AG04449 (cell line): ENCODE measurements at regions not wholly inside any gene's neighbourhood (a gene's known extent, or its start where the extent isn't known, plus 50 kb on each side); places are given as distances from the start of the nearest gene placed in this dataset.

Experiments
- CTCF ChIA-PET: fragments of 350-600 bp; formaldehyde crosslinking; extraction: SDS; loops from one replicate; lab custom pipeline; 2021; ENCODE audit warnings: antibody characterized with exemption; lab: Yijun Ruan, JAX
- POLR2A ChIA-PET: fragments of 400-600, 350-600 bp; formaldehyde crosslinking; extraction: SDS; loops from one replicate; lab custom pipeline; 2020; ENCODE audit warnings: antibody characterized with exemption, inconsistent platforms; lab: Yijun Ruan, JAX
- DNase-seq: peaks from one replicate; pipeline ENCODE4 v3.0.0-alpha.2; 2010; ENCODE audit warnings: low read depth, low spot score
- H3K4me3 ChIP-seq: 2 replicates; pipeline ENCODE4 v1.5.1; 2011; ENCODE audit warnings: low read depth, mild to moderate bottlenecking, control low read depth, low read length
- CTCF ChIP-seq: IDR thresholded peaks from one replicate; pipeline ENCODE4 v1.5.1; 2011; ENCODE audit warnings: mild to moderate bottlenecking, moderate library complexity, low read length, control low read depth, inconsistent platforms; ENCODE audit not compliant: insufficient read depth; ENCODE audit errors: missing control alignments

GRCh38 chr12:124460771-124461170 is 106.6 kb downstream of the NCOR2 start:
- TF ChIP-seq CTCF, result no peak
- no peak overlapping the region for H3K4me3 ChIP-seq
- DNase-seq, result no peak
- ChIA-PET CTCF (interaction anchor here (1.2 kb wide), 1 partner anchor 306 kb away, joined by 4 read pairs; no protein-coding TSS in a partner anchor), POLR2A (no interaction called here)

GRCh38 chr12:124459852-124460645 is 107.4 kb downstream of the NCOR2 start:
- no peak overlapping the region for H3K4me3 ChIP-seq
- no peak for TF ChIP-seq CTCF
- CTCF ChIA-PET, result no interaction called here
- POLR2A ChIA-PET, result no interaction called here
- DNase-seq, result no peak

GRCh38 chr12:124458992-124459851 is 108.2 kb downstream of the NCOR2 start:
- no peak for TF ChIP-seq CTCF
- CTCF ChIA-PET, result no interaction called here
- POLR2A ChIA-PET, result no interaction called here
- no peak overlapping the region for H3K4me3 ChIP-seq
- no peak for DNase-seq

GRCh38 chr12:124458220-124458991 is 109.0 kb downstream of the NCOR2 start:
- TF ChIP-seq CTCF, result no peak
- ChIA-PET POLR2A (no interaction called here), CTCF (no interaction called here)
- DNase-seq, result no peak
- no peak overlapping the region for H3K4me3 ChIP-seq

GRCh38 chr12:124457287-124458219 is 109.9 kb downstream of the NCOR2 start:
- no peak for DNase-seq
- ChIA-PET POLR2A (no interaction called here), CTCF (no interaction called here)
- H3K4me3 ChIP-seq, result no peak overlapping the region
- TF ChIP-seq CTCF, result no peak
